Glomerular visceral epithelial cell (primary cell): ENCODE measurements at regions not wholly inside any gene's neighbourhood (a gene's known extent, or its start where the extent isn't known, plus 50 kb on each side); places are given as distances from the start of the nearest gene placed in this dataset.

Source experiments
- DNase-seq: peaks from one replicate; pipeline ENCODE4 v3.0.0-alpha.2; 2016; ENCODE audit errors: extremely low spot score

DNA sequence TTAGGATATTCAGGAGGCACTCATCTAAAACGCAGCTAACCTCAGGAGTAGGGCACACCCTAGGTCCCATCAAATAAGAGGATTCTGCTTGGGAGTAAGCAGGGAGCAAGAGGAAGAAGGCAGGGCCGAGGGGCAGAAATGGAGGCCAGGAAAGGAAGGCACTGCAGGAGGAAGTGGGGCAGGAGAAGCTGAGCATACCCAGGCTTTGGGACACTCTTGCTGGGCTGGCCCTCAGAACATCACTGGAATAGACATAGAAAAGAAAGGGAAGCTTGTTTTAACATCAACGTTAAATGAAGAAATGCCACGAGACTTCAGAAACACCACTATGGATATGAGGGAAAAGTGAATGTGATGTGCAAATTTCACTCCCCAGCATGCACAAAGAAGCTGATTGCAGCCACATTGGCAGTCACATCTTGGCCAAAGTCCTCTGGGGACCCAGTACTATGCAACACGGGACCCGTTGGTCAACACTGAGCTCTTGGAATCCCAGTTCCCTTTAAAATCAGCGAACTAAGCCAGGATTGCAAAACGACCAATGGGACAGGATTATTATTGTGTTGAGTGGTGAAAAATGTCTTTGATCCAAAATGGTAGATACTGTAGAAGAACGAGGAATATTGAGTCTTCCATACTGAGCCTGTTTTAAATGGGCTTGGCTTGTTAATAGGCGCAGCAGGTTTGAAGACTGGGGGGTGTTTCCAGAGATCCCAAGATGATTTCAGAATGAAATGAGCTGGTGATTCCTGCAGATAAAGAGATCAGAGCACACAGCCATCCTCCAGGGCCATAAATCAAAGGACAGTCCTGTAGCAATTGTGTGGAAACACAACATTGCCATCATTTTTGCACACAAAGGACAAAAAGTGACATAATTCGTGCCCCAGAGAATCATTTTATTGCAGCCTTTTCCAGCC lies 152.4 kb downstream of the TOMM20 start:
- no peak for DNase-seq

DNA sequence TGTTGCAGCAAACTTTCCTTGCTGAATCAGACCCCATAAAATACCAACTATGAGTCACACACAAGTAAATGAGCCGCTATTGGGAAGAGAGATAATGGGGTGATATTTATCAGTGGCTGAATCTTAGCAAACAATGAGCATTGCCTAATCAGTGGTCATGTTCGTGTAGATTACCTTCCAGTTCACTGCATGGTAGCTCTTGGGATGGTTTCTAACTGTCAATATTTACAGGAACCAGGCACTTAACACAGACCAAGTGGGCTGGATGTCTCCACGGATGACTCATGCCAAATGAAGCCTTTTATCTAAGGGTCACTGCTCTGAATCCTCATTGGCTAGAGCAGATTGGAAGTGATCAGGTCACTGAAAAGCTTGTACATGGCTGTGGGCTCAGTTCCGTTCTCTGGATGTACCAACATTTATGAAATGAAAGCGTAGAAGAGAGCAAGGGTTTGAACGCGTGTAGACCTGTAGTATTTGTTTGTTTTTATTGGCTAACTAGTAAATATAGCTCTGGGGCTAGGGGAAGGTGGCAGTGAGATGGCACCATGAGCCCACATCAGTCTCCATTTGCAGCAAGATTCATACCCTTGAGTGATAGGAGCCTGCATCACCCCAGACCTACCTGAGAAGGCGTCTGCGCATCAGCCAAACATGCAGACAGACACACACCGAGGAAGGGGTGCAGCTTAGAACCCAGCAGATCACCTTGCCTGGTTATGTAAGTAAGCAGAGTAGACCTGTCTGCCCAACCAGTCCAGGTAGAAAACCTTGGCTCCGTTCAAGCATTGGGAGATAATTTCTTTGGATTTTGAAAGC lies 153.3 kb downstream of the TOMM20 start:
- peak; percentile 92 for DNase-seq

DNA sequence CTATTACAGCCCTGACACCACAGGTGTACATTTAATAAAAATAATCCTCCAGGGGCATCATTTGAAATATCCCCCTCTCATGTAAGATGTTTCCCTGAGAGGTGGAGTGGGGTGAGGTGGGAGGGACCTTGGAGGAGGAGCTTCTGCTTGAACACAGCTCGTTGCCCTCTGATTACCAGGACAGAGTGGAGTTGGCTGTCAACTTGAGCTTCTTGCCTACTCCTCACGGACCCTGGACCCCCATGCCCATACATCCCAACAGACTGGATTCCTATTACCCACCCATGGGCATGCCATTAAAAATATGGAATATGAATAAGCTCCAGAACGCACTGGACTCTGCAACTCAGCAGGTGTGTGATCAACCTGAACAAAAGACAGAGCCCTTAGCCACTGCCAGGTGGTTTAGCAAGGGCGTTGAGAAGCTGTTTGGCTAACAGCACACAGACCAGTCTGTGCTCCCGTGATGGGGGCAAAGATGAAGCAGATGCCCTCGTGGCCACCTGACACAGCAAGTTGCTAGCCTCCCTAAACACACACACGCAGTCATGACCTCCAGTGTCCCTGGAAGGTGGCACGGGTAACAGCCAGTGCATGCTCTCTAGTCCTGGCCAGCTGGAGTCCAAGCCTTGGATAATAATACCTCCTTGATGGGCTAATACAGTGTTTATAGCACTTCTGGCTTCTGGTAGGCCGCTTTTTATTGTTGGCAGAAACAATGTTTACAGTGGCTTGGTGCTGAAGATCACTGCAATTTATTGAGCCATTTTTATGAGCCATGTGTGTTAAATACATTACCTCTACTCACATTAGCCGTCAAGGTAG lies 155.0 kb downstream of the TOMM20 start:
- DNase-seq: no peak

DNA sequence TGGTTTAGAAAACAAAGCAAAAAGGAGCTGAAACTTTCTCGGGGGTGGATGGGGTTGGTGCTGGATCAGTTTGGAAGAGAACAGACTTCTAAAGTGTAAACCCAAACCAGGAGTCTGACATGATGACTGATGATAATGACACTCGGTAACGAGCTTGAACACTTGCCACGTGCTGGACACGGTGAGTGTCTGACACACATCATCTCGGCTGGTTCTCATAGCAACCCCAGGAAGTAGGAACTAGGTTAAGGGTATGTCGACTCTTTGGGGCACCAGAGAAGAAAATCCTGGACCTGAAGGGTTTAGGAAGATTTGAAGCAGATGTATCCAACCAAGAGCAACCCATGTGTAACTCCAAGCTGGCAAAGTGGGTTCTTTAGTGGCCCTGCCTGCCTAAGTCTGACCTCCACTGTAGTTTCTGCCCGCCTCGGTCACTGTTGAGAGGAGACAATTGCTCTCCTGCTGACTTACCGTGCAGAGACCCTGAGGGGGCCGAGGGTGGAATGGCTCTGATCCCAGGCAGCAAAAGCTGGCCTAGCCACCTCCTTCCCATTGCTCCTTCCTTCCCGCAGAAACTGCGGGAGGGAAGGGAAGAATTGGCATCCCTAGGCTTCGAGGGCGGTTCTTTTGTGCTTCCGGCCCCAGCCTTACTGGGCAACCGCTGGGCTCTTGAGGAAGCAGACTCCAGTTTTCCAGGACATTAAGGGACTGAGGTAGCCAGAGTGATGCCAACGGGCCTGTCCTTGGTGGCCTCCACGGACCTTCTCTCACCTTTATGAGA lies 156.0 kb downstream of the TOMM20 start:
- no peak for DNase-seq

DNA sequence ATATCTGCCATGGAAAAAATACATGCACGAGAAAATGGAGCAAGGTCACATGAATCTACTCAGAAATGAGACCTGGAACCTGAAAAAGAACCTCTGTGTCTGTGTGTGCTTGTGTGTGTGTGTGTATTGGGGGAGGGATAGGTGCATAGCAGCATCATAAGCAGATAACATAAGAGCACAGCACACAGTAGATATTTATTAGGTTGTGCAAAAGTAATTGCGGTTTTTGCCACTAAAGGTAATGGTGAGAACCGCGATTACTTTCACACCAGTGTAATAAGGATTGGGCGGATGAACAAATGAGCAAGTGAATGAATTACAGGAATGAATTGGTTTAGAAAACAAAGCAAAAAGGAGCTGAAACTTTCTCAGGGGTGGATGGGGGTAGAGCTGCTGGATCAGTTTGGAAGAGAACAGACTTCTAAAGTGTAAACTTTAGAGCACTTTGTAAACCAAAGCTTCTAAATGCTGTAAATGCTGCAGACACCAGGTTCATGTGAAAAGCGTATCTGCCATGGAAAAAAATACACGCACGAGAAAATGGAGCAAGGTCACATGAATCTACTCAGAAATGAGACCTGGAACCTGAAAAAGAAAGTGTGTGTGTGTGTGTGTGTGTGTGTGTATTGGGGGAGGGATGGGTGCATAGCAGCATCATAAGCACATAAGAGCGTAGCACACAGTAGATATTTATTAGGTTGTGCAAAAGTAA lies 156.9 kb downstream of the TOMM20 start:
- DNase-seq: no peak

DNA sequence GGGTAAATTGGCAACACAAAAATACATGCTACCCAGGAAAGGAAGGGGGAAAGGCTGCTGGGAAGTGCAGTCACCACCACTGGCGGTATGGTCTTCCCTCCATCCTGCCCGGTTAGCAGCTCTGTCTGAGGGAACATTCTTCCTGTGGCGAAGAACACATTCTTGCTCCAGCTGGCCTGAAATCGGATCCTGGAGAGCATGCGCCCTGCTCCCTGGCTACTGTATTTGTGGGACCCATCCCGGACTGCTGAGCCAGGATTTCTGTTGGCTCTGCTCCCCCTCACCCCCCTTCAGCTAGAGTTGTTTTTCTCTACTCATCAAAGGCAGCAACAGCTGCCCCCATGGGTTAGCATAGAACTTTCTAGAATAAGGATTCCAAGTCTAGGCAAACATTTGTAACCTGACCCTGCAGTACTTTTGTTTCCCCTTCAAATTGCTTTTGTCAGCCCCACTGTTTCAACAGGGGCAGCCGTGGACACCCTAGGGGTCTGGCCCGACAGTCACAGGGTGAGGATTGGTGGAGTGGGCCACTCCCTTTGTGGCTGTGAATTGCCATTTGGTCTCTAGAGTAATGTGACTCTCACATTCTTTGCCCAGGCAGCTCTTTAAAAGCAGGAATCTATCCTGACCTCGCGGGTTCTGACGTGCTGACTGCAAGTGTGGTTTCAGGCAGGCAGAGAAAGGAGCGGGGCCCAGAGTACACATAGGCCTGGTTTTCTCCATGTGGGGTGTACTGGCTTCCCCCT lies 157.7 kb downstream of the TOMM20 start:
- peak; percentile 93 for DNase-seq

DNA sequence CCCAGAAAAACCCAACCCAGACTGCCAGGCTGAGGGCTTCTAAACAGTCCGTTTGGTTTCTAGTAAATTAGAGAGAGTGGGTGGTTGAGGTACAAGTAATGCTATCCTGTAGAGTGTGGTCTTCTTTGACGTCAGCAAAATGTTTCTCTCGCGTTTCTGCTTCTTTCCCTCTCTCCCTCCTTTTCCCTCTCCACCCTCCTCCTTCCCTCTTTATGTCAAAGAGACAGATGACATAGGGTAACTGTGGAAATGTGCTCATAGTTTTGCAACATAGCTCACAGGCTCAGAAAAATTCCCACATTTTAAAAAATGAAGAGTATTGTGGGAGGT lies 158.3 kb downstream of the TOMM20 start:
- no peak for DNase-seq

DNA sequence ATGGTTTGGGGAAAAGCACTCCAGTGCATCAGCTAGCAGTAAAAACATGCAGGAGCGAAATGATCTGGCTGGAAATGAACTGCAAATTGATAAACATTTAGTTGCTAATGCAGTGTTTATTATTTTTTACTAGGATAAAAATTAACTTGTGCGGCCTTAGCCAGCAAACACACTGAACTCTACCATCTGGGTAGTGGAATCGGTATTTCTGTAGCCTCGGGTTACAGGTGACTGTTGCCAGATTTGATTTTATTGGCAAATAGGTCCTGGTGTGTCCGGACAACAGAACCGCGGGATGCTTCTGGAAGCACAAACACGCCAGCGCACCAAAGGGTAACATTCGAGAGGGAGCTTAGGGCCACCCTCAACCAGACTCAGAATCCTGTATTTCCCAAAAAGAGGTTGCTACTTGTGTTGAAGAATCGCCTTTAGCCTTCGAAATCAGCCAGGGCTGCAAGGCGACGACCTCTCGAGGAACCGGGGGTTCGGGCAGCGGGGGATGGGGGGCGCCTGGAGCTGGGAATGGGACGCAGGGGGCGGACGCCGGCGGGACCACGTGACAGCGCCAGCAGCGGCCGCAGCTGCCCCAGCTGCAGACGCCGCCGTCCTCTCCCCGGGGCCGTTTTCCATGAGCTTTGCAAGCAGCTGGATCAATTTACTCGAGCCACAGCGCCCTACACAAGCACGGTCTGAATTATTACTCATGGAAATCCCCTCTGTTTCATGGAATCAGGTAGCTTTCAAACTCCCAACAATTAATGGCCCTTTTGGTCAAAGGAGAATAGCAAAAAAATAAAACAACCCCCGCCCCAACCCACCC lies 158.8 kb downstream of the TOMM20 start:
- peak; percentile 79 for DNase-seq

DNA sequence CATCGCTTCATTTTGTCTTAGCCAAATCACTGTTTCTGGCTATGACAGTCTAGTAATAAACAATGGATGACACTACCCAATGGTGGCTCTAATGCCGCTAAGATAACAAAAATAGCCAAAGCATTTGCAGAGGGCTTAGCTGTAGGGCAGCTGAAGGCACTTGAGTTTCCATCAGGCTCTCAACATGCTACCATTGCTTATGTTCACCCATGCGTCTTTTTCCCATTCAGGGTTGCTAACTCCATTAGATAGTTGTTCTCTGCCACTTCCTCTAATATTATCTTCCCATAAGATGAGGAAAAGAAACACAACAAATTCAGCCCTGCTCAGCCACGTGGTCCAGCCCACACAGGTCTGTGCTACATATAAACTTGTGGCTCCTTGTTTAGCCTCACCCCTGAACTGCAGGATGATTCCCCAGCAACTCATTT lies 159.6 kb downstream of the TOMM20 start:
- no peak for DNase-seq

DNA sequence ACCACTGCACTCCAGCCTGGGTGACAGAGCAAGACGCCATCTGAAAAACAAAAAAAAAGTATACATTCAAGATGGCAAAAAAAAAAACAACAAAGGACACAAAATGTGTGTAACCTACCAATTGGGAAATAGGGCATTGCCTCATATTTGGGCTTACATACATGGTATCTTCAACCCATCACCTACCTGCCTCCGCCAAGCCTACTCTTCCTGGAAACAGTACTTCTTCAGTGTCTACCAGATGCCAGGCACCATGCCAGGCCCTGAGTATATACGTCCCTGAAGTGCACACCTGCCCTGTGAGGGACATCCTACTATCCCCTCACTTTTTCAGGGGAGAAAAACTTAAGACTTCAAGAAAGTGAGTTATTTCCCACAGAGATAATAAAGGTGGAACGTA lies 160.2 kb downstream of the TOMM20 start:
- DNase-seq: no peak

DNA sequence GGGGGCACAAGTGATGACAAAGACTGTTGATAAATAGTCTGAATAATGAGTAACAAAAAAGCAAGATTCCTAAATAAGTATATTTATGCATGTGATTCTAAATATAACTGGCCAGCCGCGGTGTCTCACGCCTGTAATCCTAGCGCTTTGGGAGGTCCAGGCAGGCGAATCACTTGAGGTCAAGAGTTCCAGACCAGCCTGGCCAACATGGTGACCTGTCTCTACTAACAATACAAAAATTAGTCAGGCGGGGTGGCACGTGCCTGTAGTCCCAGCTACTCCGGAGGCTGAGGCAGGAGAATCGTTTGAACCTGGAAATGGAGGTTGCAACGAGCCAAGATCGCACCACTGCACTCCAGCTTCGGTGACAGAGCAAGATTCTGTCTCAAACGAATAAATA lies 161.5 kb downstream of the TOMM20 start:
- no peak for DNase-seq

DNA sequence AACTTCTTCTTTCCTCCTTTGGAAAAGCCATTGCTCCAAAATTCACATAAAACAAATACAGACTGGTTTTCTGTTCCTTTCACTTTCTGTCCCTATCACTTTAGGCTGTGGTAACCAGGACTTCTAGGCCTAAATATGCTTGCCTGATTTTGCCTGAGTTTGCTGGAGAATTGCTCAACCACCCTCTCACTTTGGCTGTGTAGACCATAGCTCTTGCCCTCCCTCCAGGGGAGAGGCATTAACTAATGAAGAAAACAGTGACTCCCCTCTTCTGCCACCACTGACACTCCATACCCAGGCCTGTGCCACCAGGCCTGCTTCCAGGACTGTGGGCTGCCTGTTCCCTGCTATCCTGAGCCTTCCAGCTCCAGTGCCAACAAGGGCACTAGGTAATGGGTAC lies 163.5 kb downstream of the TOMM20 start:
- DNase-seq: no peak

DNA sequence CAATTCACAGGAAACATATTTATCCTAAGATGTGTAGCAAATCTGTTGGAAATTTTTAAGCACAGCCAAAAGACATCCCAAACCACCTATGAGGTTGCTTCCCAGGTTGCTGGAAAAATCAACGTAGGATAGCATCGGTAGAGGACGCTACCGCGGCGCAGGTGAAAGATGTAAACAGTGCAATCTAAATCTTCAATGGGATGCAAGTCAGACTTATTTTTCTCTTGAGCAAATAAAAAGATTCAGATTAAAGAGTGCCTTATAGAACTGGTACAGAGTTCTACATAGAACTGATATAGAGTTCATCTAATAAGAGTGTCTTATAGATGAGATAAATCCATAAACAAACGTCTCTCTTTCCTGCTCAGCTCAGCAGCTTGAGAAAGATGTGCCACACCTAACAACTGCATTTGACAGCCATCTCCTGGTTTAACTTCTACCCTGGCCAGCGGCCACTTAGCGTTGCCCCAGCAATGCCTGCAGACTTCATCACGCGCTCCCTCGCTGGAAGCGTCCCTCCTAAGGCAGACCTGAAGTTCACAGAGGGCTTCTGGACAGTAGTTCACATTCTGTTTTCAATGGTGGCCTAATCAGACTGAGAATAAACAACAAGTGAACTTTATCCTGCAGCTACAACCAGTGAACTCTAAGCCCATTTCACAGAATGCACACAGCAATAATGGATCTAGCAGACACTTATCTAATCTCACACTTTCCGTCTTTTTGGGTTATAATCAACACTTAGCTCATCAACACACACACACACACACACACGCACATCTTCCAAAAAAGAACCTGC lies 164.5 kb downstream of the TOMM20 start:
- DNase-seq: no peak

DNA sequence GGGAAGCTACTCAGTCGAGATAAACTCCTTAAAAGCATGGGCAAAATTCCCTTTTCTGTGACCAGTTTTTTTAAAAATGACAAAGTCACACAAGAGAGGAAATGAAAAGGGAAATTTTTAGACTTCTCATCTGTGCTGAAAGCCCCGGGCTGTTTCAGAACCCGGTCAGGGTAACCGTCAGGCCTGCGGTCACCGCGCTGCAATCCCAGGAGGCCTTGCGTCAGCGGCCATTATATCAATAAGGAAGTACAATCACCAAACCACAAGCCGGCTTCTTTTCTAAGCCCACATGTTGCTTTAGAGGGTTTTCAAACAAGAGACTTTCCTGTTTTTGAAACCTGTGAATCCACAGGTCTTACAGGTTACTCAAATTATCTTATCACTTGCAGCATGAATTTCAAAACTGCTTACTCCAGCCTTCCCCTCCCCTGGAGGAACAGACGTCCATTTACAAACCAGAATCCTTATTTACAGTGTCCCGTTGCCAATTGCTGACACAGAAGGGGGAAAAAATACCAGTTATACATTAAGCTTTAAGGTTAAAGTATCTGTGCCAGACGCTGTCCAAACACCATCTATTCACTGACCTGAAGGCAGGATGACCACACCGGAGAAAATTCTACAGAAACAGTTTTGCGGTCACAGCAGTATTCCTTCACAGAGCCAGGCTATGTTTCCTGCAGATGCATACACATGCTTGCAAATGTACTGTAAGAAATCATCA lies 165.3 kb downstream of the TOMM20 start:
- DNase-seq: peak; percentile 95

DNA sequence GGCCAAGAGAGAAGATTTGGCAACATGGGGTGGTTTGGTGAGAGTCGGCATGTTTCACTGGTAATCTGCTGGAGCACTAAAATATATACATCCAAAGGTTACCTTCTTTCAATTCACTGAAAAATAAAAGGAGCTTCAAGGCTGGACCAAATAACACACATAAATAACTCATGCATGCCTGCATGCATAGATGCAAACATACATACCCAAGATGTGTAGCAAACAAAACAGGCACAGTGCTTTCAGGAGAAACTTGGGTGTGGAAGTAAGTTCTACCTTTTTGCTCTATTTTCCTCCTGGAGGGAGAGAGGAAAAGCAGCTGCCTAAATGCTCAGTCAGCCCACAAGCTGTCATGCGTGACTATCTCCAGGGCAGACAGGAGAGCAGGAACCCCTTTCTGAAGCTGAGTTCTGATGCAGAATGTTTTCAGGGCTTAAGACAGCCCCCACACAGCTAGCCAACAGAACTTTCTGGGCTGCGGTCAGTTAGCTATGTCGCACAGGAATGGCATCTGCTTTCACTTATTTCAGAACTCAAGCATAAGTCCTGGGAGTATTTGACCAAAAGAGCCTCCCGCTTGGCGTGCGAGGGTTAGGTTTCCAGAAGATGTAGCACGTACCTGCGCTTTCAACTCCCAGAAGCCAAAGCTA lies 166.2 kb downstream of the TOMM20 start:
- DNase-seq: peak; percentile 99

DNA sequence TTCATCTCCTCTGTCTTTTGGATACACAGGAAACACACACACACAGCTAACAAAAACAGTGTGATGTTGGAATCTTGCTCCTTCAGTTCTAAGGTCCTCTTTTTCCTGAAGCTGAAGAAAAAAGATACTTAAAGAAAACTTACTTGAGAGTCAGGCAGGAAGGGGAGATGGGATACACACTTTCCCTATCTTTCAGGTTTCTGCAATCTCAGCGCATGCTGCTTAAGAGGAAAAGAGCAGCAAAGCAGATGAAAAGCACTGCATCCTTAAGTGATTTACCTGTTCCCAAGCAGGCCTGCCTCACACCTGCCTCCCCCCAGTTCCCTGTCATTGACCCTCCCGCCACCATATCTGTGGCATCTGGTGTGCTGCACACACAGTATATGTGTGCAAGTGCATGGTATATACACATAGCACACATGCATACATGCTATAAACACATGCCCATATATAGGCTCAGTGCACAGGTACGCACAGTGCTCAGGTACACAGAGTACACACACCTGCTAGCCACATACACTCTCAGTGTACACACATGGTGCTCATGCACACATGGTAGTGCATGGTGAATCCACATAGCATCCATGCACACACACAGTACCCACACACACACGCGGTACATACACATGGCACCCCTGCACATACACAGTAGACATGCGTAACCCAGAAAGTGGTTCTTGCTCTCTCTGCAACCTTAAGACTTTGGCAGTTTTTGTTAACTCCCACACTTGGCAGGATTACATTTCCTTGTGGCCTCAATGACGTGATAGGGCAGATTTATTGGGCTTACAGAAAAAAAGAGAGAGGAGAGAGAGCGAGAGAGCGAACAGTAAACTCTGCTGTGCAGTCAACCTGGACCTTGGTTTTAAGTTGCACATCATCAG lies 166.9 kb downstream of the TOMM20 start:
- DNase-seq: peak; percentile 85
